GM21515 (cell line): ENCODE measurements at regions not wholly inside any gene's neighbourhood (a gene's known extent, or its start where the extent isn't known, plus 50 kb on each side); places are given as distances from the start of the nearest gene placed in this dataset.

ENCODE experiments used
- ATAC-seq: cut with Tn5 transposase; IDR thresholded peaks from one replicate; pipeline ENCODE4 v1.9.1; 2021; ENCODE audit not compliant: unreplicated experiment

- ATAC-seq: no peak
These were observed 214.6 kb downstream of the TTC32 start for GRCh38 chr2:19687017-19687659.

GRCh38 chr2:19686439-19686838 lies 215.3 kb downstream of the TTC32 start:
- ATAC-seq: no peak

GRCh38 chr2:19685731-19686130 lies 216.1 kb downstream of the TTC32 start:
- no peak for ATAC-seq

- ATAC-seq: no peak
These were observed 217.3 kb downstream of the TTC32 start for GRCh38 chr2:19684516-19684915.

- no peak for ATAC-seq
These were observed 218.2 kb downstream of the TTC32 start for GRCh38 chr2:19683556-19683955.

- no peak for ATAC-seq
These were observed 219.3 kb downstream of the TTC32 start for GRCh38 chr2:19682493-19682892.

- no peak for ATAC-seq
These were observed 223.8 kb downstream of the TTC32 start for GRCh38 chr2:19677825-19678518.

GRCh38 chr2:19677215-19677777 lies 224.5 kb downstream of the TTC32 start:
- no peak for ATAC-seq

GRCh38 chr2:19676770-19677169 lies 225.0 kb downstream of the TTC32 start:
- ATAC-seq: no peak

GRCh38 chr2:19675856-19676460 lies 225.8 kb downstream of the TTC32 start:
- ATAC-seq: no peak

- ATAC-seq: no peak
These were observed 226.7 kb downstream of the TTC32 start for GRCh38 chr2:19675003-19675629.

- no peak for ATAC-seq
These were observed 227.5 kb downstream of the TTC32 start for GRCh38 chr2:19674051-19675002.

- ATAC-seq: no peak
These were observed 228.5 kb downstream of the TTC32 start for GRCh38 chr2:19673213-19673791.

GRCh38 chr2:19671916-19672315 lies 229.9 kb downstream of the TTC32 start:
- no peak for ATAC-seq

- ATAC-seq: no peak
These were observed 230.5 kb downstream of the TTC32 start for GRCh38 chr2:19671311-19671710.

- ATAC-seq: no peak
These were observed 231.5 kb downstream of the TTC32 start for GRCh38 chr2:19670303-19670702.

- no peak for ATAC-seq
These were observed 232.2 kb downstream of the TTC32 start for GRCh38 chr2:19669559-19669958.

GRCh38 chr2:19669126-19669525 lies 232.7 kb downstream of the TTC32 start:
- no peak for ATAC-seq

- ATAC-seq: no peak
These were observed 234.2 kb downstream of the TTC32 start for GRCh38 chr2:19667536-19667949.

GRCh38 chr2:19667085-19667484 lies 234.7 kb downstream of the TTC32 start:
- ATAC-seq: no peak
